HuH-7.5 (cell line): ENCODE measurements at regions not wholly inside any gene's neighbourhood (a gene's known extent, or its start where the extent isn't known, plus 50 kb on each side); places are given as distances from the start of the nearest gene placed in this dataset.

ENCODE experiments used
- DNase-seq: peaks from one replicate; pipeline ENCODE4 v3.0.0; 2011; ENCODE audit warnings: low spot score

GRCh38 chr11:29781268-29781667 lies 235.6 kb downstream of the KCNA4 start:
- DNase-seq: no peak

GRCh38 chr11:29780756-29781155 lies 236.1 kb downstream of the KCNA4 start:
- DNase-seq: no peak

- no peak for DNase-seq
Measured at GRCh38 chr11:29773656-29774264, 243.1 kb downstream of the KCNA4 start.

- no peak for DNase-seq
Measured at GRCh38 chr11:29756871-29757270, 260.0 kb downstream of the KCNA4 start.

GRCh38 chr11:29755474-29755873 lies 261.4 kb downstream of the KCNA4 start:
- DNase-seq: no peak

- DNase-seq: no peak
Measured at GRCh38 chr11:29751618-29752017, 265.2 kb downstream of the KCNA4 start.

- no peak for DNase-seq
Measured at GRCh38 chr11:29750392-29750791, 266.4 kb downstream of the KCNA4 start.

- no peak for DNase-seq
Measured at GRCh38 chr11:29734287-29734686, 282.5 kb downstream of the KCNA4 start.

GRCh38 chr11:29713831-29714320 lies 303.0 kb downstream of the KCNA4 start:
- DNase-seq: no peak

- no peak for DNase-seq
Measured at GRCh38 chr11:29712616-29713015, 304.2 kb downstream of the KCNA4 start.

- no peak for DNase-seq
Measured at GRCh38 chr11:29707924-29708323, 308.9 kb downstream of the KCNA4 start.

GRCh38 chr11:29685361-29685760 lies 331.5 kb downstream of the KCNA4 start:
- no peak for DNase-seq

GRCh38 chr11:29682856-29683255 lies 334.0 kb downstream of the KCNA4 start:
- DNase-seq: no peak

- no peak for DNase-seq
Measured at GRCh38 chr11:29679996-29680395, 336.8 kb downstream of the KCNA4 start.

- DNase-seq: no peak
Measured at GRCh38 chr11:29676993-29677392, 339.8 kb downstream of the KCNA4 start.

GRCh38 chr11:29669310-29669709 lies 347.5 kb downstream of the KCNA4 start:
- no peak for DNase-seq

- DNase-seq: no peak
Measured at GRCh38 chr11:29657709-29658108, 359.1 kb downstream of the KCNA4 start.

- no peak for DNase-seq
Measured at GRCh38 chr11:29656597-29656996, 360.2 kb downstream of the KCNA4 start.

- DNase-seq: no peak
Measured at GRCh38 chr11:29645373-29645772, 371.5 kb downstream of the KCNA4 start.

GRCh38 chr11:29641201-29641600 lies 375.6 kb downstream of the KCNA4 start:
- no peak for DNase-seq

- no peak for DNase-seq
Measured at GRCh38 chr11:29634744-29635143, 382.1 kb downstream of the KCNA4 start.

- no peak for DNase-seq
Measured at GRCh38 chr11:29634244-29634643, 382.6 kb downstream of the KCNA4 start.

- no peak for DNase-seq
Measured at GRCh38 chr11:29629286-29629685, 387.5 kb downstream of the KCNA4 start.

- no peak for DNase-seq
Measured at GRCh38 chr11:29628609-29629008, 388.2 kb downstream of the KCNA4 start.
